ENCODE measurements at regions not wholly inside any gene's neighbourhood (a gene's known extent, or its start where the extent isn't known, plus 50 kb on each side); places are given as distances from the start of the nearest gene placed in this dataset.

DNA sequence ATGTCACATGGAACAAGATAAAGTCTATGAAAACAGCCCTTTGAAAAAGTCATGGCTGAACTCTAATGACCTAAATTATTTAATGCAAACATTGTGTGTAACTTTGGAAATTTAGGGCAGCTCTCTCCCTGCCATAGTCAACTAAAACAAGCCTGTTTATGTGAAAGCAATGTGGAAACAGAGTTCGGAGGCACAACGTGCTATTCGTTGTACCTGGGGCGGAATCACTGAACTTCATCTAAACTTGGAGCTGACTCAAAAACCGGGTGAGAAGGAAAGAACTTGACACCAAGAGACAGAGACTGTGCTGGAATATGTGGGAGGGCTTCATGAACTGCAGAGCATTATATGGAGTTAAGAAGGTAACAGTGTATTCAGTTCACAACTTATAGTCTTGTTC lies 764.9 kb upstream of the GOLIM4 start:
- TF ChIP-seq, protein P1, sequence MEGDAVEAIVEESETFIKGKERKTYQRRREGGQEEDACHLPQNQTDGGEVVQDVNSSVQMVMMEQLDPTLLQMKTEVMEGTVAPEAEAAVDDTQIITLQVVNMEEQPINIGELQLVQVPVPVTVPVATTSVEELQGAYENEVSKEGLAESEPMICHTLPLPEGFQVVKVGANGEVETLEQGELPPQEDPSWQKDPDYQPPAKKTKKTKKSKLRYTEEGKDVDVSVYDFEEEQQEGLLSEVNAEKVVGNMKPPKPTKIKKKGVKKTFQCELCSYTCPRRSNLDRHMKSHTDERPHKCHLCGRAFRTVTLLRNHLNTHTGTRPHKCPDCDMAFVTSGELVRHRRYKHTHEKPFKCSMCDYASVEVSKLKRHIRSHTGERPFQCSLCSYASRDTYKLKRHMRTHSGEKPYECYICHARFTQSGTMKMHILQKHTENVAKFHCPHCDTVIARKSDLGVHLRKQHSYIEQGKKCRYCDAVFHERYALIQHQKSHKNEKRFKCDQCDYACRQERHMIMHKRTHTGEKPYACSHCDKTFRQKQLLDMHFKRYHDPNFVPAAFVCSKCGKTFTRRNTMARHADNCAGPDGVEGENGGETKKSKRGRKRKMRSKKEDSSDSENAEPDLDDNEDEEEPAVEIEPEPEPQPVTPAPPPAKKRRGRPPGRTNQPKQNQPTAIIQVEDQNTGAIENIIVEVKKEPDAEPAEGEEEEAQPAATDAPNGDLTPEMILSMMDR (IDR thresholded peaks at IDR 0.05): no peak
- TF ChIP-seq POLR2A (IDR thresholded peaks at IDR 0.05): no peak
